Choroid plexus epithelial cell (primary cell): ENCODE measurements at regions not wholly inside any gene's neighbourhood (a gene's known extent, or its start where the extent isn't known, plus 50 kb on each side); places are given as distances from the start of the nearest gene placed in this dataset.
A peak's percentile ranks its signal among the peaks of the same experiment; 100 is the strongest.

Experiments
- DNase-seq: peaks from one replicate; pipeline ENCODE4 v3.0.0-alpha.2; 2010; ENCODE audit warnings: low read depth
- H3K4me3 ChIP-seq: 2 replicates; pipeline ENCODE4 v1.5.1; 2011; ENCODE audit warnings: low read depth, mild to moderate bottlenecking, control low read depth, low read length, moderate library complexity
- TF ChIP-seq, protein P1 (sequence below): conservative IDR thresholded peaks from 2 replicates; pipeline ENCODE4 v1.5.1; 2011; ENCODE audit warnings: low read depth, mild to moderate bottlenecking, control low read depth, inconsistent platforms, low read length, moderate library complexity

DNA sequence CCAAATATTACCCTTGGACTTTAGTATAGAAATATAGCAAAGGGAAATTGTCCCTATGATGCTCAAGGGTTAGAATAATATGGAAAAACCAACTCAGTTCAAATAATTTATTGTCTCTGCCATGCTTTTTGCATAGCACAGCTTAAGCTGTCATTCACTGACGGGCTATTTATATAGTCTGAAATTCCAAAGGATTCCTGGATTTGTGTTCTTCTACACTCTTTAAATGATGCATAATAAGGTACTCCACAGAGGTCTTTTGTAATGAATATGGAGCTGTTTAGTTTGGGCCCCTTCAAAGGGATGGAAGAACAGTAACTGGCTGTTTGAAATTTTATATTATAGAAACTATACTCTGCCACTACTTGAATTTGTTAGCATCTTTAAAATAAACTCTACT is 276.6 kb upstream of the FERD3L start:
- TF ChIP-seq, protein P1, sequence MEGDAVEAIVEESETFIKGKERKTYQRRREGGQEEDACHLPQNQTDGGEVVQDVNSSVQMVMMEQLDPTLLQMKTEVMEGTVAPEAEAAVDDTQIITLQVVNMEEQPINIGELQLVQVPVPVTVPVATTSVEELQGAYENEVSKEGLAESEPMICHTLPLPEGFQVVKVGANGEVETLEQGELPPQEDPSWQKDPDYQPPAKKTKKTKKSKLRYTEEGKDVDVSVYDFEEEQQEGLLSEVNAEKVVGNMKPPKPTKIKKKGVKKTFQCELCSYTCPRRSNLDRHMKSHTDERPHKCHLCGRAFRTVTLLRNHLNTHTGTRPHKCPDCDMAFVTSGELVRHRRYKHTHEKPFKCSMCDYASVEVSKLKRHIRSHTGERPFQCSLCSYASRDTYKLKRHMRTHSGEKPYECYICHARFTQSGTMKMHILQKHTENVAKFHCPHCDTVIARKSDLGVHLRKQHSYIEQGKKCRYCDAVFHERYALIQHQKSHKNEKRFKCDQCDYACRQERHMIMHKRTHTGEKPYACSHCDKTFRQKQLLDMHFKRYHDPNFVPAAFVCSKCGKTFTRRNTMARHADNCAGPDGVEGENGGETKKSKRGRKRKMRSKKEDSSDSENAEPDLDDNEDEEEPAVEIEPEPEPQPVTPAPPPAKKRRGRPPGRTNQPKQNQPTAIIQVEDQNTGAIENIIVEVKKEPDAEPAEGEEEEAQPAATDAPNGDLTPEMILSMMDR = no peak
- no peak for DNase-seq
- H3K4me3 ChIP-seq = no peak overlapping the region

DNA sequence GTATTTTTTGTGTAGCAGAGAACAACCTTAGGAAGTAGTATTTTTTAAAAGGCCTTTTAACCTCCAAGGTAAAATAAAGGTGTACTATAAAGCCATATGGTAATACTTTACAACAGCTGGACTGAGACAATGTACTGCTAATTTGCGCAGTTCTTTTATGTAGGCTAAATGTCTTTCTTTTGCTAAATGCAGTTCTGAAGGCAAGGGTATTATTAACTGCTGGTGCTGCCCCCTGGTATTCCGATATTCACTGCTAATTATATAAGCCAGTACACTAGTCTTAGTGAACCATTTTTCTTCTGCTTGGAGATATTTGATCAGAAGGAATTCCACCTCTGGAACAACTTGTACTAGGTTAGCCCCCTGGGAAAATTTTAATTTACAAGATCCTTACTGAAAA is 272.0 kb upstream of the FERD3L start:
- TF ChIP-seq, protein P1 = no peak
- no peak for DNase-seq
- H3K4me3 ChIP-seq = no peak overlapping the region

DNA sequence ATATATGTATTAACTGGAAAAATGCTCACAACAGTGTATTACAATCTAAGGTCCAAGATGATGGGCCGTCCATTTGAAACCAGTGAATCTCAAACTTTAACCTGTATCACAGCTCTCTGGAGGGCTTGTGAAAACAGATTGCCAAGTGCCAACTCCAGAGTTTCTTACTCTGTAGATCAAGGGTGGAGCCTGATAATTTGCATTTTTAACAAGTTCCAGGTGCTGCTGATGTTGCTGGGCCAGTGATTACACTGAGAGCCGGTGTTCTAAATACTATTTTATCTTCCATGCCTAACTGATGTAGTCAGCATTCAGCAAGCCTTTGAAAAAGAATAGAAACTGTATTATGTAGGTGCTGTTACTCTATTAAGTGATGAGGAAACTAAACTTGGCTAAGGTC is 269.9 kb upstream of the FERD3L start:
- DNase-seq = no peak
- TF ChIP-seq, protein P1 = no peak
- H3K4me3 ChIP-seq = no peak overlapping the region

GRCh38 chr7:19413443-19413965 is 268.3 kb upstream of the FERD3L start:
- peak; percentile 39 for DNase-seq

GRCh38 chr7:19410691-19411090 is 265.5 kb upstream of the FERD3L start:
- TF ChIP-seq, protein P1 = no peak
- DNase-seq = no peak

More at GRCh38 chr7:19413443-19413965, 268.3 kb upstream of the FERD3L start:
- H3K4me3 ChIP-seq = no peak overlapping the region
- TF ChIP-seq, protein P1 = no peak

DNA sequence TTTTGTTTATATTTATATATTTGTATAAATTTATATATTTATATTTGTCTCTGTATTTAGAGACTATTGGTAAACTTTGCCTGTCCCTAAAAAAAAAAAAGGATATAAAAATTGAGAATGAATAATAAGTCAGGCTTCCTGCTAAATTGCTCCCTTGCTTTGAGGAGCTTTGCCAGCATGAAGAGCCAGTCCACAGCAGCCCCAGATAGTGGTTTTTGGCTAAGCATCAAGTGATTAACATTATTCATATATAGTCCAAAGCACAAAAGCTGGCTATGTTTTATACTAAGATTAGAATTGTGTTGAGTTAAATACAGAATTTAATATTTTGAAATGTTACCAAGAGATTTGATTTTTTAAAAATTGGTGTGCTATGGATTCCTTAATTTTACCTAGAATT is 264.9 kb upstream of the FERD3L start:
- peak; percentile 36 for DNase-seq
- H3K4me3 ChIP-seq = no peak overlapping the region
- TF ChIP-seq, protein P1 = no peak

More at GRCh38 chr7:19410691-19411090, 265.5 kb upstream of the FERD3L start:
- H3K4me3 ChIP-seq = no peak overlapping the region

DNA sequence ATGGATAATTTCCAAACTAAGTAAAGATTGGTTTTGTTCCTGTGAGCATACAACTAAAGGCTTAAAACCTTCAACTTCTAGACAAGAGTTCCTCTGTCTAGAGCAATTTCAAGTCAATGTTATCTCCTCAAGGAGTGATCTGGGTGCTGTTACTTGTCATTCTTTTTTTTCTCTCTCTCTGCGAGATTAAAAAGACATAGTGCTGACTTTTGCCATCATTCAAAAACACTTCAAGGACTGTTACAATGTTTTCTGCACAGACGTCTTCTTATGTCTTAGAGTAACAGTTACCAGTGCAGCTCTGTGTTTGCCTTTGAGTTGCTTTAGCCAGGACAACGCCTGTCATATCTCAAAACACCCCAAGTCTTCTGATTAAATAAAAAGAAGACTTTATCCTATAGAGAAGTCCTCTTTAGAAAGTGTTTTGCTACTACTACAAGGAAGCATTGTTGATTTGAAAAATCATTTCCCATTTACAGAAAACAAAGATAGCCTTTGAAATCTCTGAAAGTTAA is 263.5 kb upstream of the FERD3L start:
- TF ChIP-seq, protein P1 = no peak
- DNase-seq = no peak
- H3K4me3 ChIP-seq = no peak overlapping the region
